NK-92 treated with Interleukin-12 subunit alpha and Interleukin-12 subunit beta, amount 100 ng/mL, for 24 hours (cell line): ENCODE measurements at regions not wholly inside any gene's neighbourhood (a gene's known extent, or its start where the extent isn't known, plus 50 kb on each side); places are given as distances from the start of the nearest gene placed in this dataset.

Source experiments
- DNase-seq: peaks from one replicate; lab custom pipeline; 2025; lab: John Stamatoyannopoulos, UW

GRCh38 chr2:195495966-195496365, 161.1 kb upstream of the SLC39A10 start:
- DNase-seq: no peak

- DNase-seq: no peak
These were observed 161.7 kb upstream of the SLC39A10 start for GRCh38 chr2:195495351-195495750.

- DNase-seq: no peak
These were observed 162.6 kb upstream of the SLC39A10 start for GRCh38 chr2:195494451-195494850.

- no peak for DNase-seq
These were observed 163.6 kb upstream of the SLC39A10 start for GRCh38 chr2:195493416-195493815.

- no peak for DNase-seq
These were observed 166.7 kb upstream of the SLC39A10 start for GRCh38 chr2:195490319-195490718.

- DNase-seq: no peak
These were observed 167.9 kb upstream of the SLC39A10 start for GRCh38 chr2:195489101-195489500.

GRCh38 chr2:195488567-195488966, 168.5 kb upstream of the SLC39A10 start:
- no peak for DNase-seq

GRCh38 chr2:195486987-195487644, 169.9 kb upstream of the SLC39A10 start:
- no peak for DNase-seq

- no peak for DNase-seq
These were observed 170.5 kb upstream of the SLC39A10 start for GRCh38 chr2:195486520-195486919.

GRCh38 chr2:195482010-195482409, 175.0 kb upstream of the SLC39A10 start:
- no peak for DNase-seq

- no peak for DNase-seq
These were observed 176.9 kb upstream of the SLC39A10 start for GRCh38 chr2:195480121-195480520.

GRCh38 chr2:195479407-195479806, 177.6 kb upstream of the SLC39A10 start:
- no peak for DNase-seq

GRCh38 chr2:195477996-195478382, 179.0 kb upstream of the SLC39A10 start:
- DNase-seq: no peak

- no peak for DNase-seq
These were observed 179.6 kb upstream of the SLC39A10 start for GRCh38 chr2:195477248-195477995.

GRCh38 chr2:195475336-195475735, 181.7 kb upstream of the SLC39A10 start:
- DNase-seq: no peak

GRCh38 chr2:195473862-195474261, 183.2 kb upstream of the SLC39A10 start:
- DNase-seq: no peak

- DNase-seq: no peak
These were observed 184.4 kb upstream of the SLC39A10 start for GRCh38 chr2:195472501-195473234.

- DNase-seq: no peak
These were observed 185.2 kb upstream of the SLC39A10 start for GRCh38 chr2:195471807-195472206.

GRCh38 chr2:195471163-195471562, 185.9 kb upstream of the SLC39A10 start:
- no peak for DNase-seq

GRCh38 chr2:195470622-195471021, 186.4 kb upstream of the SLC39A10 start:
- no peak for DNase-seq

- DNase-seq: no peak
These were observed 188.3 kb upstream of the SLC39A10 start for GRCh38 chr2:195468771-195469170.

- DNase-seq: no peak
These were observed 190.6 kb upstream of the SLC39A10 start for GRCh38 chr2:195466427-195466826.

GRCh38 chr2:195461010-195461409, 196.0 kb upstream of the SLC39A10 start:
- DNase-seq: no peak
